AG04450 (cell line): ENCODE measurements at regions not wholly inside any gene's neighbourhood (a gene's known extent, or its start where the extent isn't known, plus 50 kb on each side); places are given as distances from the start of the nearest gene placed in this dataset.

Experiments
- CTCF ChIA-PET: fragments of 300-600, 350-600 bp; formaldehyde crosslinking; extraction: SDS; loops from one replicate; lab custom pipeline; 2022; ENCODE audit warnings: antibody characterized with exemption, inconsistent platforms; lab: Charles Lee
- POLR2A ChIA-PET: fragments of 350-600 bp; formaldehyde crosslinking; extraction: SDS; loops from one replicate; lab custom pipeline; 2021; ENCODE audit warnings: antibody characterized with exemption, inconsistent platforms; lab: Yijun Ruan, JAX
- DNase-seq: peaks from one replicate; pipeline ENCODE4 v3.0.0-alpha.2; 2011; ENCODE audit warnings: low read depth, low spot score
- H3K27ac ChIP-seq: one replicate; pipeline ENCODE4 v1.5.1; 2012; ENCODE audit warnings: low read depth, low read length, control low read depth
- H3K27me3 ChIP-seq: one replicate; pipeline ENCODE4 v1.6.0; 2012; ENCODE audit warnings: low read length; ENCODE audit not compliant: control insufficient read depth, insufficient read depth
- H3K4me3 ChIP-seq: 2 replicates; pipeline ENCODE4 v1.5.1; 2011; ENCODE audit warnings: mild to moderate bottlenecking, low read depth, low read length, control low read depth
- H3K9me3 ChIP-seq: 2 replicates; pipeline ENCODE4 v1.5.1; 2012; ENCODE audit warnings: low read length; ENCODE audit not compliant: control insufficient read depth, insufficient read depth
- CTCF ChIP-seq: IDR thresholded peaks from 2 replicates; pipeline ENCODE4 v1.5.1; 2011; ENCODE audit warnings: low read depth, low read length, control low read depth, inconsistent platforms

- Histone ChIP-seq H3K27me3 (peaks cover 2% of the 10 kb centered on the region), H3K9me3 (no peaks in the 10 kb centered on the region), H3K27ac (no peak overlapping the region), H3K4me3 (no peak overlapping the region)
- ChIA-PET POLR2A (no interaction called here), CTCF (no interaction called here)
- TF ChIP-seq CTCF, result no peak
- no peak for DNase-seq
Observed at GRCh38 chr9:13467157-13467556, 187.7 kb upstream of the MPDZ start.

- Histone ChIP-seq H3K9me3 (no peaks in the 10 kb centered on the region), H3K27me3 (peaks cover 2% of the 10 kb centered on the region), H3K4me3 (no peak overlapping the region), H3K27ac (no peak overlapping the region)
- TF ChIP-seq CTCF, result no peak
- ChIA-PET CTCF (no interaction called here), POLR2A (no interaction called here)
- no peak for DNase-seq
Observed at GRCh38 chr9:13461414-13461991, 182.0 kb upstream of the MPDZ start.

- no peak overlapping the region for H3K4me3 ChIP-seq
- H3K27me3 ChIP-seq, result peaks cover 2% of the 10 kb centered on the region
- TF ChIP-seq CTCF, result no peak
- H3K9me3 ChIP-seq, result no peaks in the 10 kb centered on the region
- H3K27ac ChIP-seq, result no peak overlapping the region
- ChIA-PET POLR2A (no interaction called here), CTCF (no interaction called here)
- no peak for DNase-seq
Observed at GRCh38 chr9:13459071-13459470, 179.6 kb upstream of the MPDZ start.

GRCh38 chr9:13457795-13458194 is 178.3 kb upstream of the MPDZ start:
- H3K27me3 ChIP-seq, result no peaks in the 10 kb centered on the region
- H3K27ac ChIP-seq, result no peak overlapping the region
- TF ChIP-seq CTCF, result no peak
- ChIA-PET POLR2A (no interaction called here), CTCF (no interaction called here)
- no peak for DNase-seq
- H3K9me3 ChIP-seq, result no peaks in the 10 kb centered on the region
- H3K4me3 ChIP-seq, result no peak overlapping the region

- POLR2A ChIA-PET, result no interaction called here
- CTCF ChIA-PET, result interaction anchor here (0.5 kb wide), 1 partner anchor 13 kb away, joined by 3 read pairs; no protein-coding TSS in a partner anchor
- H3K27ac ChIP-seq, result no peak overlapping the region
- no peak overlapping the region for H3K4me3 ChIP-seq
- TF ChIP-seq CTCF, result no peak
- peaks cover 2% of the 10 kb centered on the region for H3K27me3 ChIP-seq
- H3K9me3 ChIP-seq, result no peaks in the 10 kb centered on the region
- DNase-seq, result no peak
Observed at GRCh38 chr9:13450723-13451122, 171.2 kb upstream of the MPDZ start.
